B cell (primary cell): ENCODE measurements at regions not wholly inside any gene's neighbourhood (a gene's known extent, or its start where the extent isn't known, plus 50 kb on each side); places are given as distances from the start of the nearest gene placed in this dataset.

Experiments used
- ATAC-seq: fragments of 200-7000 bp; cut with Tn5 transposase; one replicate; pipeline ENCODE4 v1.10.0; 2021; ENCODE audit warnings: low read depth, mild to moderate bottlenecking, moderate number of reproducible peaks, moderate library complexity
- CTCF ChIA-PET: fragments of 350-600 bp; sonication (Branson Sonifier 250); formaldehyde crosslinking; loops from one replicate; lab custom pipeline; 2021; ENCODE audit warnings: antibody characterized with exemption, inconsistent platforms; lab: Charles Lee
- POLR2A ChIA-PET: fragments of 350-600 bp; sonication (Branson Sonifier 250); formaldehyde crosslinking; loops from one replicate; lab custom pipeline; 2021; ENCODE audit warnings: antibody characterized with exemption; lab: Charles Lee
- DNase-seq: peaks from one replicate; pipeline ENCODE4 v3.0.0; 2013
- H2AFZ ChIP-seq: 2 replicates; pipeline ENCODE4 v1.6.1; 2012; ENCODE audit warnings: mild to moderate bottlenecking, low read depth, low read length; ENCODE audit not compliant: insufficient read depth, poor library complexity, severe bottlenecking
- H3K27ac ChIP-seq, 2 donors: 1 replicate in 1 of 2; 2 replicates in 1 of 2; pipeline ENCODE4 v1.5.1; 2012 to 2013; ENCODE audit warnings: low read length in 2 of 2, mild to moderate bottlenecking in 2 of 2, moderate library complexity in 1 of 2
- H3K27me3 ChIP-seq, 4 experiments: fragments of 200-600 bp in 1 of 4; sonication (generic) in 1 of 4; replicated peaks in 1 of 4; 1 replicate in 2 of 4; 2 replicates in 2 of 4; pipeline versions ENCODE4 v1.6.1 to v1.7.0; 2013 to 2016; ENCODE audit warnings: low read length in 3 of 4, mild to moderate bottlenecking in 2 of 4, mixed read lengths in 1 of 4, moderate library complexity in 1 of 4; ENCODE audit not compliant: insufficient read depth in 4 of 4, control insufficient read depth in 3 of 4; ENCODE audit errors: control extremely low read depth in 1 of 4
- H3K36me3 ChIP-seq, 2 experiments: replicated peaks in 1 of 2; 1 replicate in 1 of 2; 2 replicates in 1 of 2; pipeline versions ENCODE4 v1.6.1 to v1.7.1; 2013; ENCODE audit warnings: low read length in 1 of 2; ENCODE audit not compliant: insufficient read depth in 2 of 2, control insufficient read depth in 1 of 2; ENCODE audit errors: control extremely low read depth in 1 of 2, extremely low read depth in 1 of 2
- H3K4me1 ChIP-seq, 2 donors: fragments of 200-600 bp in 1 of 2; sonication (generic) in 1 of 2; 1 replicate in 1 of 2; 2 replicates in 1 of 2; pipeline versions ENCODE4 v1.5.1 to v1.6.1; 2013 to 2017; ENCODE audit warnings: low read length in 2 of 2; ENCODE audit not compliant: control insufficient read depth in 2 of 2, insufficient read depth in 2 of 2
- H3K4me2 ChIP-seq: replicated peaks from 2 replicates; pipeline ENCODE3; 2012; ENCODE audit warnings: mild to moderate bottlenecking, low read depth, low read length; ENCODE audit not compliant: poor library complexity, severe bottlenecking
- H3K4me3 ChIP-seq, 5 experiments: fragments of 200-600 bp in 1 of 5; sonication (generic) in 1 of 5; 1 replicate in 3 of 5; 2 replicates in 2 of 5; pipeline versions ENCODE4 v1.5.1 to v1.7.0; 2011 to 2016; ENCODE audit warnings: low read length in 4 of 5, mild to moderate bottlenecking in 4 of 5, low read depth in 2 of 5, control low read depth in 1 of 5, moderate library complexity in 1 of 5; ENCODE audit not compliant: insufficient read depth in 1 of 5; ENCODE audit errors: control extremely low read depth in 1 of 5, extremely low read depth in 1 of 5
- H3K79me2 ChIP-seq: fragments of 200-600 bp; sonication (generic); one replicate; pipeline ENCODE4 v1.6.0; 2016; ENCODE audit warnings: low read length; ENCODE audit not compliant: control insufficient read depth, insufficient read depth
- H3K9ac ChIP-seq: fragments of 200-600 bp; sonication (generic); 2 replicates; pipeline ENCODE4 v1.6.1; 2017; ENCODE audit warnings: mild to moderate bottlenecking, low read length, moderate library complexity
- H3K9me3 ChIP-seq, 3 donors: one replicate each; pipeline versions ENCODE4 v1.6.1 to v1.7.1; 2013; ENCODE audit warnings: low read length in 2 of 3; ENCODE audit not compliant: control insufficient read depth in 2 of 3, insufficient read depth in 1 of 3; ENCODE audit errors: control extremely low read depth in 1 of 3
- H4K20me1 ChIP-seq: 2 replicates; pipeline ENCODE4 v1.6.0; 2012; ENCODE audit warnings: mild to moderate bottlenecking, low read length; ENCODE audit not compliant: insufficient read depth, control insufficient read depth, poor library complexity, severe bottlenecking
- H3K27ac Mint-ChIP-seq: one replicate; pipeline ENCODE4 v1.8.0; 2021; ENCODE audit warnings: mixed read lengths
- H3K27me3 Mint-ChIP-seq: one replicate; pipeline ENCODE4 v1.8.0; 2021; ENCODE audit warnings: mixed read lengths
- H3K4me1 Mint-ChIP-seq: one replicate; pipeline ENCODE4 v1.8.0; 2021; ENCODE audit warnings: mixed read lengths
- H3K4me3 Mint-ChIP-seq: one replicate; pipeline ENCODE4 v1.8.0; 2021; ENCODE audit warnings: mixed read lengths
- H3K9me3 Mint-ChIP-seq: one replicate; pipeline ENCODE4 v1.8.0; 2022; ENCODE audit warnings: mixed read lengths; ENCODE audit not compliant: insufficient read depth
- CTCF ChIP-seq: fragments of 200-600 bp; IDR thresholded peaks from one replicate; pipeline ENCODE4 v1.8.0; 2022; ENCODE audit warnings: antibody characterized with exemption, mild to moderate bottlenecking
- EZH2 ChIP-seq: IDR thresholded peaks from 2 replicates; pipeline ENCODE4 v1.6.1; 2012; ENCODE audit warnings: borderline replicate concordance, low read depth, mild to moderate bottlenecking, moderate library complexity, low read length; ENCODE audit not compliant: insufficient read depth, poor library complexity, severe bottlenecking
- WGBS: methylation state at CpG from one replicate; pipeline ENCODE4 v1.1.5; 2013; ENCODE audit warnings: missing lambda C conversion rate; ENCODE audit not compliant: insufficient coverage; 5-methylcytosine and 5-hydroxymethylcytosine counted together
- intact Hi-C: fragments of 100-400 bp; cut with micrococcal nuclease; formaldehyde crosslinking; loops from one replicate; pipeline ENCODE4 v1.10.0; 2022

GRCh38 chr4:120611092-120611491 lies 311.4 kb downstream of the PRDM5 start:
- intact Hi-C loops, result no loop called here
- H3K4me1 ChIP-seq, result no peaks in the 10 kb centered on the region
- ATAC-seq (no peak), DNase-seq (no peak)
- H4K20me1 ChIP-seq, result no peaks in the 10 kb centered on the region
- TF ChIP-seq EZH2, result no peak
- H2AFZ ChIP-seq, result no peak overlapping the region
- H3K27me3 ChIP-seq, result no peaks in the 10 kb centered on the region
- WGBS, result no CpG with 5 or more reads among the region's 1 CpG
- no peak overlapping the region for H3K27ac Mint-ChIP-seq
- no peaks in the 10 kb centered on the region for H3K9me3 ChIP-seq
- no peaks in the 10 kb centered on the region for H3K79me2 ChIP-seq
- ChIA-PET CTCF (no interaction called here), POLR2A (no interaction called here)
- H3K9me3 Mint-ChIP-seq, result peaks cover 6% of the 10 kb centered on the region
- H3K4me1 Mint-ChIP-seq, result no peaks in the 10 kb centered on the region
- H3K4me2 ChIP-seq, result no peak overlapping the region
- no peak overlapping the region for H3K4me3 ChIP-seq
- H3K27me3 Mint-ChIP-seq, result no peaks in the 10 kb centered on the region
- no peak overlapping the region for H3K9ac ChIP-seq
- no peak overlapping the region for H3K27ac ChIP-seq
- no peak overlapping the region for H3K4me3 Mint-ChIP-seq
- H3K36me3 ChIP-seq, result no peaks in the 10 kb centered on the region

GRCh38 chr4:120591038-120591437 lies 331.5 kb downstream of the PRDM5 start:
- no peak overlapping the region for H3K9ac ChIP-seq
- WGBS, result 80% methylated on average over 1 of the region's 2 CpGs

More at GRCh38 chr4:120591038-120591437, 331.5 kb downstream of the PRDM5 start:
- Histone ChIP-seq H3K27me3 (no peaks in the 10 kb centered on the region), H3K4me1 (no peaks in the 10 kb centered on the region), H4K20me1 (no peaks in the 10 kb centered on the region), H3K27ac (no peak overlapping the region), H3K4me3 (no peak overlapping the region), H3K4me2 (no peak overlapping the region), H3K9me3 (no peaks in the 10 kb centered on the region), H3K36me3 (no peaks in the 10 kb centered on the region), H3K79me2 (no peaks in the 10 kb centered on the region), H2AFZ (no peak overlapping the region)
- ATAC-seq (no peak), DNase-seq (no peak)
- intact Hi-C loops, result no loop called here
- Mint-ChIP-seq H3K27ac (no peak overlapping the region), H3K4me1 (no peaks in the 10 kb centered on the region), H3K9me3 (peaks cover 3% of the 10 kb centered on the region), H3K27me3 (no peaks in the 10 kb centered on the region), H3K4me3 (no peak overlapping the region)
- ChIA-PET CTCF (no interaction called here), POLR2A (no interaction called here)
- TF ChIP-seq EZH2 (no peak), CTCF (no peak)
